ENCODE measurements at regions not wholly inside any gene's neighbourhood (a gene's known extent, or its start where the extent isn't known, plus 50 kb on each side); places are given as distances from the start of the nearest gene placed in this dataset.

GRCh38 chr3:135762188-135762856 is 203.2 kb upstream of the PPP2R3A start:
- no peak for DNase-seq (ENCODE audit: extremely low spot score, insufficient read length, low read depth)

GRCh38 chr3:135766115-135766514 is 199.4 kb upstream of the PPP2R3A start:
- DNase-seq (ENCODE audit: extremely low spot score, insufficient read length, low read depth) (no peak), FAIRE-seq (no peak)

More at GRCh38 chr3:135762188-135762856, 203.2 kb upstream of the PPP2R3A start:
- no peak for FAIRE-seq

DNA sequence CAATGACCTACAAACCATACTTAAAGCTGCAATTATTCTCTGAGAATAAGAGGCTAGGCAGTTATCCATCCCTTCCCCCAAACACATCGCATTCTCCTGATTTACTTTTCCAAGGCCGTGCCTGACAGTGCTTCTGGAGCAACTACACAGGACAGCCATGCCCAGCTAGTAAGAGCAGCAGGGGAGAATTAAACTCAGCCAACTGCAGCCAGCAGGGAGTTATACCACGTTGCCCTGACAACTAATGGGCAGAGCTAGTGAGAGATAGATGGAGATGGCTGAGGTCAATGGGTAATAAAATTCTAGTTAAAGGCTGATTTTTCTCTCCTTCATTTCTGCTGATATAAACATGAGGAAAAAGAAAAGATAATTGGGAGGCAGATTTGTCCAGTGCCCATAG is 193.8 kb upstream of the PPP2R3A start:
- DNase-seq (ENCODE audit: extremely low spot score, insufficient read length, low read depth) (no peak), FAIRE-seq (no peak)

DNA sequence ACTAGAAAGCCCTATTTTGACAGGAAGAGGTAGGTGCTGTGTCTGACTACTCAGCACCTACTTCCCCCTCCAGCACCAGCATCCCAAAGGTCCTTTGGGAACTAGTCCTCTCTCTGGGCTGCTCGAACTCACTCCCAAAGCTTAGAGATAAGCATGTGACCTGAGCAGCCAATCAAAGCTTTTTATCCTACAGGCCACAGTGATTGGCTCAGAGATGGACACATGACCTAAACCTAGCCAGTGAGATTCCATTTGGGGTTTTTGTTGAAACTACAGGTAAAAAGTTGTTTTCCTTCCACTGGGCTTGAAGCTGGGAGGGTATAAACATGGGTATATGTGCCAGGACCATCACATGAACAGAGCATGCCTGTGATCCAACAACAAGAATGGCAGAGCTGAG is 186.5 kb upstream of the PPP2R3A start:
- DNase-seq (ENCODE audit: extremely low spot score, insufficient read length, low read depth) (no peak), FAIRE-seq (no peak)

GRCh38 chr3:135779590-135780235 is 185.8 kb upstream of the PPP2R3A start:
- DNase-seq (ENCODE audit: extremely low spot score, insufficient read length, low read depth), result no peak
- FAIRE-seq, result no peak

DNA sequence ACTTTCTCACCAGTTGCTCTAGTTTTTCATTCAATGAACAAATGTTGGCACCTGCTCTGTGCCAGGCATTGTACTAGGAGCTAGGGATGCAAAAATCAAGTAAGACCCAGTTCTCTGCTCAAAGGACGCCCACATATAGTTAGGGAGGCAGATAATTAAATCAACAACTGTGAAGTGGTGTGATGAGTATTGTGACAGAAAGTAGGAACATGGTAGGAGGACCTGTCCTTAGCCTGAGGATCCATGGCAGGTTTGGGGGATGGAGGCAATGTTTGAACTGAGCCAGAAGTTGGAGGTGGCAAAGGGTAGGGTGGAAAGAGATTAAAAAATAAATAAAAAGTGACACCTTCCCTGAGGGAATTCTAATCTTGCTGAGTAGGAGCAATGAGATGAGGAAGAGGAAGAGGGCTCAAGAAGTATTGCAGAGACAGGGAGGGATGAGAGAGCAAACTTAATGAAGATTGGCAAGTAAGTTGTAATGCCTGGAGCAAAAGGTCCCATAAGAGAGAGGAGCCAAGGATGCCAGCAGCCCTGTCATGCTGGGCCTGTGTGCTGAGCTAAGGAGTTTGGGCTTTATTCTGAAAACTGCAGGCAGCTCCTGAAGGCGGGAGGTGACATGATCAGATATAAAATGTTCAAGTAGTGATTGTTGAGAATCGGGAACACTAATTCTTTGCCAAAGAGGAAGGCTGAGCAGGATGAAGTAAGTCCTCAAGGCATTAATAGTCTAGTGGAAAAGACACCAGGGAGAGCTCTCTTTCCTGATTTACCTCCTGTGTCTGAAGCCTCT is 184.3 kb upstream of the PPP2R3A start:
- no peak for FAIRE-seq
- no peak for DNase-seq (ENCODE audit: extremely low spot score, insufficient read length, low read depth)

DNA sequence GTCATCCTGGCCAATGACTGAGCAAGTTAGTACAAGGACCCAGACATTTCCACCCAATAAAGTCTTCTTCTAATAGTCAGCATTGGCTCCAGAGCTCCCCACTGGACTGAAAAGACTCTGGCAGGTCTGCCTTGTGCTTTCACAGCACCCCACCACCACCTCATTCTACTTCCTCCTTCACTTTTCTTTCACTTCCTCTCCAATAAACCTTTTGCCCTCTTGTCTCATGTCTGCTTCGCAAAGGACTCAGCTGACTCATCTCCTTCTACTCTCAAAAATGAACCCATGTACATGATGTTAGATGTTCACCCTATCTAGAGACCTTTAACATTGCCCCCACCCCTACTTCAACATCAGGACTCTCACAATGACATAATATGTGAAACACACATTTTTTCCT is 181.0 kb upstream of the PPP2R3A start:
- DNase-seq (ENCODE audit: extremely low spot score, insufficient read length, low read depth) (peak; percentile 4), FAIRE-seq (peak; percentile 68)

DNA sequence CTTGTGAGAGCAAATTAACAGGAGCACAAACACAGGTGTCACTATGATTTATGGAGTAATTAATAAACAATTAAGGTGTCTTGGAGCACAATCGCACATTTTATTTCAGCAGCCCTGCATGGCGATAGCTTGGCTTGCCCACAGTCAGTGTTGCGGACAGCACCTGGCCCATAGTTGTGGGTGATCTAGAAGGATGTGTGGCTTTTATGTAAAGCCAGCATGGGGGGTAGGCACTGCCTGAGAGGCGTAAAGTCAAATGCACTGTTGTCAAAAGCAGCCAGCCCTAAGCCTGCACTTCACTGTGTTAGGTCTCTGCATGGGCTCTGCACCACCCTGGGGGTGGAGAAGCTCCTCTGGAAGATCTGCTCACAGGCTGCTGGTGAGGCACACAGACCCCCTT is 177.4 kb upstream of the PPP2R3A start:
- FAIRE-seq (no peak), DNase-seq (ENCODE audit: extremely low spot score, insufficient read length, low read depth) (no peak)

GRCh38 chr3:135788978-135789377 is 176.6 kb upstream of the PPP2R3A start:
- DNase-seq (ENCODE audit: extremely low spot score, insufficient read length, low read depth) (no peak), FAIRE-seq (no peak)

DNA sequence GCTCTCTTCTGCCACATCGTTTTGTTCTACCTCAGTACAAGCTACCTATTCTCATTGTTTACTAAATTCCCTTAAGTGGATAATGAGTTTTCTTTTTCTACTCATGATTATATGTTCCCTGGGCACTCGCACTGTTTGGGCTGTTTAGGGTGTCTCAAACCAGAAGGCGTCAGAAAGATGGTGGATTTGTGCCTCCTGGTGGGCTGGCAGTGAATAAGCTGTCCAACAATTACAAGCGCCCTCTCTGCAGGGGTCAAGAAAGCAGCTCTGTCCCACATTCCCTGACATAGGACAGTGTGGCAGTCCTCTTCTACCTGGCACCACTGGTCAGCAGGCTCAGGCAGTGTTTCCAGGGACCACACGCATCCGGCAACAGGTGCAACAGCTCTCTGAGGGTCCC is 173.4 kb upstream of the PPP2R3A start:
- FAIRE-seq, result no peak
- no peak for DNase-seq (ENCODE audit: extremely low spot score, insufficient read length, low read depth)

DNA sequence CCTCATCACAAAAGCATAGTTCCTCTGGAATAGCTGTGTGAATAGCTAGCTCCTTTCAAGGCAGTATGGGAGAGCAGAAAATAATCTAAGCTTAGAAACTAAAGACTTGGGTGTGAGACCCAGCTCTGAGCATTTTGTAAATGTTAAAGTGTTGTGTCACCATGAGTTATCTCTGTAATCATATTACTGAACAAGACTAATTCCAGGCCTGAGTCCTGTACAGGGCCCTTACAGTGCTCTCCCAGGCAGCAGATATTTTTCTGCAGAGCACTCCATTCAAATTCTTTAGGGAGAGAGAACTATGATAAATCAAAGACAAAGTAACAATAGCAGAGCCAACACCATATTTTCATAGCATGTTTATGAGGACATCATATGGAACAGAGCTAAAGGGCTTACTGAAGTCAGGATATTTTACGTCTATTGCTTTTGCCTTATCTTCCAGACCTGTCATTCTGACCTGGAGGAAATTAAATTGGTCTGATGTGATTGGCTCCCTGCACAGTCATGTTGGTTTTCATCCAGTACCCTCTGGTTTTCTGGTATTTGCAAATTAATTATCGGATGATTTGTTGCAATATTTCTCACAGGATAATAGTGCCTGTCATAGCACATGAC is 172.6 kb upstream of the PPP2R3A start:
- no peak for DNase-seq (ENCODE audit: extremely low spot score, insufficient read length, low read depth)

DNA sequence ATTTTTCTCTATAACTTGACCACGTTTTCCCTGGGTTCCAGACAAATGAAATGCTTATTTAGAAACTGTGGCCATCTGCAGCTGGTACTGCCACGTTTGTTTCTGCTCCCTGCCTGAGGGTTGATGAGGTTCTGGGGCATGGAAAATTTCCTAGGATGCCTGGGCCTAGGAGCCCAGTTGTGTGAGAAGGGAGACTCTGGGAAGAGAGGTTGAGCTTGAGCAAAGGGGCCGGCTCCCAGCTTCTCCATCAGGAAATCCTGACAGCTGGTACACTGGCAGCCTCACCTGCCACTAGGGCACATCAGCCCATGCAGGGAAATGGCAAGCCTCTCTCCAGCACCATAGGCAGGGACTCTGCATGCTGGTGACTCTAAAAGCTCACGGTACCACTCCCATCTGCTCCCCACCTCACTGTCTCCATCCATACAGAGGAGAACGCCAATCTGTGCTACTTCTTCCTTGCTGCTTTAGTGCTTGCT is 165.4 kb upstream of the PPP2R3A start:
- DNase-seq (ENCODE audit: extremely low spot score, insufficient read length, low read depth) (no peak), FAIRE-seq (no peak)

More for the DNA sequence above, 172.6 kb upstream of the PPP2R3A start:
- no peak for FAIRE-seq

DNA sequence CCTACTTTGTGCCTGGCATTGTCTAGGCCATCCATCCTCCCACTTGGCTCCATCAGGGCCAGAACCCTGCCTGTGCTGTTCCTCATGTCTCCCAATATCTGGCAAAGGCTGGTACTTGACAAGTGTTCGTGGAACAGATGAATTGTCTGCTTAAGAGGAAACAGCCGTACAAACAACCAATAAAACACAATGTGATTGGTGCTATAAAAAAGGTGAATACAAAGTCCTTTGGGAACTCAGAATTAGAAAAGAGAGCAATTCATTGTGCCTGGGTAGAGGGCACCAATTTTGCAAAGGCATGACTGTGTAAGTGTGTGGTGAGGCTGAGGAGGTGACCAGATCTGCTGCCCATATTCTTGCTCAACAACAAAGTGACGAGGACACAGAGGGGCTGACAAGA is 164.5 kb upstream of the PPP2R3A start:
- no peak for FAIRE-seq
- DNase-seq (ENCODE audit: extremely low spot score, insufficient read length, low read depth), result no peak

- DNase-seq (ENCODE audit: extremely low spot score, insufficient read length, low read depth) (no peak), FAIRE-seq (no peak)
Measured at GRCh38 chr3:135802171-135802570, 163.4 kb upstream of the PPP2R3A start.

GRCh38 chr3:135803028-135803692 is 162.4 kb upstream of the PPP2R3A start:
- DNase-seq (ENCODE audit: extremely low spot score, insufficient read length, low read depth), result no peak
- no peak for FAIRE-seq

DNA sequence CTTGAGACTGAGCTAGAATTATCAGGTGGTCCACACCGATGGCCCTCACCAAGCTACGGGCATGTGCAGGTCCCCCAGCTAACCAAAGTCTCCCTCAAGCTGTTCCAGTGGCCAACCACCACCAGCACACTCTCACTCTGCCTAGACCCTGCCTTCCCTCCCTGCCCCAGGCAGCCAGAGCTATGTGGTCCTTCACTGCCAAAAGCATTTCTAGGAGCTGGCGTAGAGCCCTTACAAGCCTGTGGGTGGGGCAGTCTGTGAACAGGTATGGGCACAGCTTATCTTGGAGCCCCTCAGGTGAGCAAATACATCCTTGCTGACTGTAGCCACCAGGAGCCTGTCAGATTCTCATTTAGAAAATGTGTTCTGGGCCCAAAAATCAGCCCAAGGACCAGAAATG is 159.8 kb upstream of the PPP2R3A start:
- FAIRE-seq (no peak), DNase-seq (ENCODE audit: extremely low spot score, insufficient read length, low read depth) (no peak)

GRCh38 chr3:135806317-135806716 is 159.2 kb upstream of the PPP2R3A start:
- no peak for DNase-seq (ENCODE audit: extremely low spot score, insufficient read length, low read depth)
- FAIRE-seq, result no peak

DNA sequence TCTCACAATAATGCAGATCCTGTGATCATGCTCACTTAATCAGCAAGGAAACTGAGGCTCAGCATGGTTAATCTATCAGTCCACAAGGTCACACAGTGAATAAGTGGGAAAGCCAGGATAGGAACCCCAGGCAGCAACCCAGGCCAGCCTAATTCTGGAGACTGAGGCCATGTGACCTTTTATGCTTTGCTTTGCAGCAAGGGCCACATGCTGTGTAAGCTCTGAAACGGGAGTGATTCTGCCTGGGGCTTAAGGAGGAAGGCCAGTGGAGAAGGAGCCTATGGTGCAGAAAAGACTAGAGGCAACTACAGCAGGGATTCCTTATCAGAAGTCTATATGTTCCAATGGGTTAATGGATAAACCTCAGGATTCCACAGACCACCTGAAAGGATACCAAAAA is 157.6 kb upstream of the PPP2R3A start:
- DNase-seq (ENCODE audit: extremely low spot score, insufficient read length, low read depth) (no peak), FAIRE-seq (no peak)

GRCh38 chr3:135809021-135809634 is 156.4 kb upstream of the PPP2R3A start:
- FAIRE-seq, result no peak
- no peak for DNase-seq (ENCODE audit: extremely low spot score, insufficient read length, low read depth)

DNA sequence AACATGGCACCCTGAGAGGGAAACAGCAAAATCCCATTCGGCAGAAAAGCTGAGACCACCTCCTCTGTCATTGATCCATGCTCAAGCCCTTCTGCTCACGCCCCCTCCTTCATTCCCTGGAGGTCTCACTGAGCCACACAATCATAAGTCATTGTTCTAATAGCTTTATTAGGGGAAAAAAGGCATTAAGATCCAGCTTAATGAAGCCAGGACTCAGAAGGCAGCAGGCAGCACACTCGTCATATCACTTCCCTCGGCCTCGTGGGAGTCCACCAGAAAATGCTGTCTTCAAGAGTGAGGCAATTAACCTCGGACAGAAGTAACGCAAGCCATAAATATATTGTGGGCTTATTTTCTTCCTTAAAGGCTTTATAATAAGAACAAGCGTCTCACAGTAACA is 153.9 kb upstream of the PPP2R3A start:
- FAIRE-seq (no peak), DNase-seq (ENCODE audit: extremely low spot score, insufficient read length, low read depth) (no peak)

Data from GM18507 (cell line).